ENCODE measurements at regions not wholly inside any gene's neighbourhood (a gene's known extent, or its start where the extent isn't known, plus 50 kb on each side); places are given as distances from the start of the nearest gene placed in this dataset.

- TF ChIP-seq CHD7 (IDR thresholded peaks at IDR 0.05; ENCODE audit: insufficient replicate concordance, low read length) (no peak), CEBPB (IDR thresholded peaks at IDR 0.05; ENCODE audit: low read depth, low read length) (no peak), KDM5A (IDR thresholded peaks at IDR 0.05; ENCODE audit: low read length) (no peak)
Observed at GRCh38 chr20:6588296-6588695, 179.2 kb upstream of the BMP2 start (continued).
